IgD-negative memory B cell (primary cell): ENCODE measurements at regions not wholly inside any gene's neighbourhood (a gene's known extent, or its start where the extent isn't known, plus 50 kb on each side); places are given as distances from the start of the nearest gene placed in this dataset.

Experiments used
- H3K27ac Mint-ChIP-seq, 3 donors: one replicate each; pipeline ENCODE4 v1.8.0; 2020 to 2022; ENCODE audit warnings: mild to moderate bottlenecking in 3 of 3, mixed read lengths in 3 of 3, moderate library complexity in 1 of 3
- H3K27me3 Mint-ChIP-seq: one replicate; pipeline ENCODE4 v1.8.0; 2021; ENCODE audit warnings: mixed read lengths
- H3K36me3 Mint-ChIP-seq: one replicate; pipeline ENCODE4 v1.8.0; 2020; ENCODE audit warnings: mild to moderate bottlenecking, mixed read lengths
- H3K4me1 Mint-ChIP-seq, 3 donors: one replicate each; pipeline ENCODE4 v1.8.0; 2020 to 2022; ENCODE audit warnings: mixed read lengths in 3 of 3, mild to moderate bottlenecking in 1 of 3
- H3K4me3 Mint-ChIP-seq, 4 donors: one replicate each; pipeline ENCODE4 v1.8.0; 2020 to 2022; ENCODE audit warnings: mild to moderate bottlenecking in 4 of 4, mixed read lengths in 4 of 4, moderate library complexity in 3 of 4
- H3K9me3 Mint-ChIP-seq, 3 donors: one replicate each; pipeline ENCODE4 v1.8.0; 2020 to 2021; ENCODE audit warnings: mixed read lengths in 3 of 3, mild to moderate bottlenecking in 1 of 3

GRCh38 chr1:55586771-55587170 lies 371.6 kb upstream of the USP24 start:
- no peaks in the 10 kb centered on the region for H3K4me1 Mint-ChIP-seq
- peaks cover 0 to 4% (median 0%) of the 10 kb centered on the region in 3 donors for H3K9me3 Mint-ChIP-seq
- H3K27ac Mint-ChIP-seq: no peak overlapping the region
- no peak overlapping the region for H3K4me3 Mint-ChIP-seq
- peaks cover 7% of the 10 kb centered on the region for H3K27me3 Mint-ChIP-seq
- H3K36me3 Mint-ChIP-seq: peaks cover 1% of the 10 kb centered on the region

DNA sequence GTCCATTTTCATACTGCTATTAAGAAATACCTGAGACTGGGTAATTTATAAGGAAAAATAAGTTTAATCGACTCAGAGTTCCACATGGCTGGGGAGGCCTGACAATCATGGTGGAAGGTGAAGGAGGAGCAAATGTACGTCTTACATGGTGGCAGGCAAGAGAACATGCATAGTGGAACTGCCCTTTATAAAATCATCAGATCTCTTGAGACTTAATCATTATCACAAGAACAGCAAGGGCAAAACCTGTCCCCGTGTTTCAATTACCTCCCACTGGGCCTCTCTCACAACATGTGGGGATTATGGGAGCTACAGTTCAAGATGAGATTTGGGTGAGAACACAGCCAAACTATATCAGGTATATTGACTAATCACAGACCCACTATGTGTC lies 370.2 kb upstream of the USP24 start:
- peaks cover 1% of the 10 kb centered on the region for H3K36me3 Mint-ChIP-seq
- peaks cover 7% of the 10 kb centered on the region for H3K27me3 Mint-ChIP-seq
- H3K27ac Mint-ChIP-seq: no peak overlapping the region
- H3K9me3 Mint-ChIP-seq: peaks cover 0 to 4% (median 0%) of the 10 kb centered on the region in 3 donors
- H3K4me1 Mint-ChIP-seq: no peaks in the 10 kb centered on the region
- H3K4me3 Mint-ChIP-seq: no peak overlapping the region

DNA sequence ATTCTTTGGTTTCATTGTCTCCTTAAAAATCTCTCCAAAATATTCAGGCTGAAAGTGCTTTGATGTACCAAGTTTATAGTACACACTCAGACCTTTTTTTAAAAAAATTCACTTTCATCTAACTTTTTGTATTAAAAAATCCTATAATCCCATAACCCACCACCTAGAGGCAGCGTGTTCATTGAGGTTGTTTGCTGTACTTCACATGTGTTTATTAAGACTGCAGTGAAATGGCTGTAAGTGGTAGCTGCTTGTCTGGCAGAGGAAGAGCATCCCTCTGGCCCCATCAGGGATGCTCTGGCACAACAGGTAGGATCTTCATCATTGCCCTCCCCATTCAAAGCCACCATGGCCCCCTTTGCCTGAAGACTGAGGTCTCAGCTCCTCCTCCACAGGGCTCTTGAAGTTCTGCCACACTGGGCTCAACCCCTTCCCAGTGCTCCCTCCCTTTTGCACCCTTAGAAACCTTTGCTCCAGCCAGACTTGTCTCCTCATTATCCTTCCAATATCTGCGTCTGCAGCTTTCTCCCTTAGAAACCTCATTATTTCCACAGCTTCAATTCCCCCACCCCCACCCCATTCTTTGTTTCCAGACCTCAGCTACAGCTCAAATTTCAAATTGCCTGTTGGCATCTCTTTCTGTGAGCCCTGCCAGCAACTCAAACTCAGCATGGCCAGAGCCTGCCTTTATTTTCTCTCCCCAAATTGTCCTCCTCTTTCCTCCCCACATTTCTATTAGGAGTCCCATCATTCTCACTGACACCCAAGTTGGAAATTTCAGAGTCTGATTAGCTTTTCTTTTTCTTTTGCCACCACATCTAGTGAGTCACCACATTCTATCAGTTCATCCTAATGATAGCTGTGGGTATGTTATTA lies 369.6 kb upstream of the USP24 start:
- H3K36me3 Mint-ChIP-seq: peaks cover 1% of the 10 kb centered on the region
- no peak overlapping the region for H3K27ac Mint-ChIP-seq
- H3K4me1 Mint-ChIP-seq: no peaks in the 10 kb centered on the region
- peaks cover 7% of the 10 kb centered on the region for H3K27me3 Mint-ChIP-seq
- H3K4me3 Mint-ChIP-seq: no peak overlapping the region
- peaks cover 0 to 4% (median 0%) of the 10 kb centered on the region in 3 donors for H3K9me3 Mint-ChIP-seq

DNA sequence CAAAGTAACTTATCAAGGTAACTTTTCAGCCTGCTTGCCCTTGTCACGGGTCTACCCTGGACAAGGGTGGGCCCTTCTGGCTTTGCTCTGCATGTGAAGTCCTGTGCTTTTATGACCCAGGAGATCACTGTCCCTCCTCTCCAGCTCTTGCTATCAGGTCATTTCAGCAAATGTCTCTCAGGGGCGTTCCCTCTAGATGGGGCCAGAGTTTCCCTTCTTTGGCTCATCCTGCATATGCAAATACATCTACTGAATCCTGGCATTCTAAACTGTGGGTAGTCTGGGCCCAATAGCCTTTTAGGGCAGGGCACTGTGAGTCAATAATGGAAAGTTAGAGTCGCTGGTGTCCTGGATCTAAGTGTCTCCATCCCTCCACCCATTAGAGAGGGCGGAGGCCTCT lies 366.9 kb upstream of the USP24 start:
- Mint-ChIP-seq H3K36me3 (peaks cover 1% of the 10 kb centered on the region), H3K9me3 (peaks cover 0 to 4% (median 0%) of the 10 kb centered on the region in 3 donors), H3K4me3 (no peak overlapping the region)

DNA sequence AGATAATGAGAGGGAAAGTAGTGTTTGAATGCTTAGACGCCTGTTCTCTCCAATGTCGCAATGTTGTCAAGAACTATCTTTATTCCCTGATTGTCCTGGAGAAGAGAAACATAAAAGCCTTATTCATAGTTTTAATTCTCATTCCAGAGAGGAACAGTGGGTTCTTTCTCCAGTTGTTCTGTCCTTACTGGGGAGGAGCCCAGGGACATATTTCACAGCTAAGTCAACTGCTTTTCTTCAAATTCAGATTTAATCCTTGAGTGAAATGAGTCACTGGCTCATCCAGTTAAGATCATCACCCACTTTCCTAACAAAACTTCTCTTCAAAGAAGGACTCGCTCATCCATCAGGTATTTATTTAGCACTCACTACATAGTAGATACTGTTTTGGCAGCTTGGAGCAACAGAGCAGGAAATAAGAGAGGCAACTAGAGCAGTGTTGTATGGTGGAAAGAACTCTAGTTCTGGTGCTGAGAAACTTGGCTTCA lies 365.7 kb upstream of the USP24 start:
- peaks cover 3% of the 10 kb centered on the region for H3K36me3 Mint-ChIP-seq
- H3K9me3 Mint-ChIP-seq: peaks cover 0 to 4% (median 0%) of the 10 kb centered on the region in 3 donors
- no peak overlapping the region for H3K4me3 Mint-ChIP-seq
- H3K27ac Mint-ChIP-seq: no peak overlapping the region
- peaks cover 6% of the 10 kb centered on the region for H3K27me3 Mint-ChIP-seq
- H3K4me1 Mint-ChIP-seq: no peaks in the 10 kb centered on the region

More for the DNA sequence above, 366.9 kb upstream of the USP24 start:
- peaks cover 8% of the 10 kb centered on the region for H3K27me3 Mint-ChIP-seq
- no peaks in the 10 kb centered on the region for H3K4me1 Mint-ChIP-seq
- peak overlapping the region in 1 of 3 donors; percentile 37 for H3K27ac Mint-ChIP-seq

DNA sequence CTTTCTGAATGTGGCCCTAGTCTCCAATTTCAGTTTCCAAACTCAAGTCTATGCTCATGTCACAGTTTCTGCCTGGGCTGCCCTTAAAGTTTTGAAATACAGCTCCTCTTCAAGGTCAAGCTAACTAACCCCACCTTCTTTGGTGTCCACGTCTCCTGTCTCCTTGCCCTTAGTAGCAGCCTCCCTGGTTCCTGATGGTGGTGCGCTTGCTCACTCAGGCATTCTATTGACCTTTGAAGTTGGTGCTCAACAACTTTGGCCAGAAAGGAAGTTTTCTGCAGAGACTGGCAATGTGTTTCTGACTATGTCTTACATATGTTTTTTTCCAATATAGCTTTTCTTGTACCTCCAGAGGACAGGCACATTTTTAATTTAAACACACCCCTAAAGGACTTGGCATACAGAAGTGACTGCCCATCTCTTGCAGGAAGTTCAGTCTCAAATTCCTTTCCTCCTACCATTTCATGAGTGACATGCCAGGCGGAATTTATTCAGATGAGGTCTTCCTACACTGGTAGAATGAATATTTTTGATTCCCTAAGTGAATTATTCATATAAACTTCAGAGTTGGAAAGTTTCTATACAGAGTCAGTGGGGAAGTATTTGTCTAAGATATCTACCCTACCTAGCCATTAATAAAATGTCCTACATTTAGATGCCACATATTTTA lies 364.3 kb upstream of the USP24 start:
- Mint-ChIP-seq H3K4me3 (no peak overlapping the region), H3K27ac (no peak overlapping the region), H3K9me3 (no peaks in the 10 kb centered on the region), H3K36me3 (peaks cover 3% of the 10 kb centered on the region), H3K27me3 (peaks cover 6% of the 10 kb centered on the region), H3K4me1 (no peaks in the 10 kb centered on the region)

- Mint-ChIP-seq H3K9me3 (no peaks in the 10 kb centered on the region), H3K4me1 (no peaks in the 10 kb centered on the region), H3K36me3 (peaks cover 3% of the 10 kb centered on the region), H3K4me3 (no peak overlapping the region), H3K27ac (no peak overlapping the region), H3K27me3 (peaks cover 6% of the 10 kb centered on the region)
These were observed 363.5 kb upstream of the USP24 start for GRCh38 chr1:55578646-55579045.

DNA sequence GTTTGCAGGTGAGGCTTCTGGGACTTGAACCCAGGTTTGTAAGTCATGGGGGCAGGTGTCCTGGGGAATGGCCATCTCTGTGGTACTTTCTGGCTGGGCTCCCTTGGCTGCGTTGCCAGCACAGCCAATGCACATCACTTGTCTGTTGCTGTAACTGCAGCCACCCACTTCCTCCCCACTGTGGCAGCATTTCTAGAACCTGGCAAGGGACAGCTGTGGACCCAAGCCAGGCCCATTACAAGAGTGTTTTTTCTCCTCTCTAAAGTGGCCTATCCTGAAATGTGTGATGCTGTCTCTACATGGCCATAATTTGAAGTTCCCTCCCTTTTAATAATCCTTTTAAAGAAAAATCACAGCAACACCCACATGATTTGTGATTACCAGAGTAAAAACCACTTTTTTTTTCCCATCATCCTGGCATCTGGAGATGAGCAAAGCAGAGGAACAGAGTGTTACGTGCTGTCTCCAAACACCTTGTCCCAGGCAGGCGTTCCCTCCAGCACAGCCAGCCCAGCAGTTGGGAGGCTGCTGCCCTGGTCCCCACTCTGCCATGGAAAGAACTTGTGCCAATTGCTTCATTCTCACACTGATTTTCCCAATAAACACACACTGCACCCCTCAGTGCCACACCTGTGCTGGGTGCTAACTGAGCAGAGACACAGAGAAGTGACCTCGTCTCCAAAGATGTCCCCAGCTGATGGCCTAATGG lies 360.6 kb upstream of the USP24 start:
- Mint-ChIP-seq H3K27ac (no peak overlapping the region), H3K4me1 (no peaks in the 10 kb centered on the region), H3K36me3 (peaks cover 2% of the 10 kb centered on the region), H3K27me3 (peaks cover 8% of the 10 kb centered on the region), H3K4me3 (peak overlapping the region in 2 of 4 donors; percentile 31 to 68), H3K9me3 (no peaks in the 10 kb centered on the region)

- H3K27ac Mint-ChIP-seq: no peak overlapping the region
- peaks cover 9% of the 10 kb centered on the region for H3K27me3 Mint-ChIP-seq
- H3K4me1 Mint-ChIP-seq: no peaks in the 10 kb centered on the region
- H3K9me3 Mint-ChIP-seq: no peaks in the 10 kb centered on the region
- peaks cover 2% of the 10 kb centered on the region for H3K36me3 Mint-ChIP-seq
- no peak overlapping the region for H3K4me3 Mint-ChIP-seq
These were observed 359.6 kb upstream of the USP24 start for GRCh38 chr1:55574691-55575225.

DNA sequence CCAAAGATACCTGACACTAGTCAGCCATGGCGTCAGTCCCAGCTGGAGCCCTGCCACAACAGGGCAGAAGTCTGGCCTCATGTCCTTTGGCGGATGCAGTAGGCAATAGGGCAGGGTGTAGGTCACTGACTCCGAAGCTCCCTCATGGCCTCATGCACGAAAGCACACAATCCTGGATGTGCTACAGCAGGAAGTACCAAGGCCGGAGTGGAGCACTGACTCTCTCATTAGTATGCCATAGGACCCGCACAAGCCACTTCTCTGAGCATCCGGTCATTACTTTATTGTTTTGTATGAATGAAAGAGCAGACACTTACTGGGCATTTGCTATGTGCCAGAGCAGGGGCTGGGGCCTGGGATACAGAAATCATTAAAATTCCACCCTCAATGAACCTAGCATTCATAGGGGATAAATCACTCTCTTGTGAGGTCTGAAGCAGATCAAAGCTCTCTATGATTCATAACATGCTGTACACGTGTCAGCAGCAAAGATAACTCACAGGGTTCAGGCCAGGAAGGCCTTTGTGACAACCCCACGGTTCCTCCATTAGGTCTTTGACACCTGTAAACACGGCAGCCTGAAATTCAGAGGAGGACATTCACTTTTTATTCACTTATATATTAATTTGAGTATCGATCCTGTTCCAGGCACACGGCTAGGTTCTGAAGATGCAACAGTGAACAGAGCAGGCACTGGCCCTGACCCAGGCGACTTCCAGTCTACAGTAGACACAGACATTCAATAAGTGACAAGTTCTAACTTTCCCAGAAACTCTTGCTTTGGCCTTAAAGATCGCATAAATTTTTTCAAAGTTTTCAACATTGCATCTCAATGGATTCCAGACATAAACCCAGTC lies 357.9 kb upstream of the USP24 start:
- peaks cover 2% of the 10 kb centered on the region for H3K36me3 Mint-ChIP-seq
- no peak overlapping the region for H3K27ac Mint-ChIP-seq
- peaks cover 0 to 4% (median 0%) of the 10 kb centered on the region in 3 donors for H3K9me3 Mint-ChIP-seq
- no peaks in the 10 kb centered on the region for H3K4me1 Mint-ChIP-seq
- peaks cover 13% of the 10 kb centered on the region for H3K27me3 Mint-ChIP-seq
- H3K4me3 Mint-ChIP-seq: no peak overlapping the region

DNA sequence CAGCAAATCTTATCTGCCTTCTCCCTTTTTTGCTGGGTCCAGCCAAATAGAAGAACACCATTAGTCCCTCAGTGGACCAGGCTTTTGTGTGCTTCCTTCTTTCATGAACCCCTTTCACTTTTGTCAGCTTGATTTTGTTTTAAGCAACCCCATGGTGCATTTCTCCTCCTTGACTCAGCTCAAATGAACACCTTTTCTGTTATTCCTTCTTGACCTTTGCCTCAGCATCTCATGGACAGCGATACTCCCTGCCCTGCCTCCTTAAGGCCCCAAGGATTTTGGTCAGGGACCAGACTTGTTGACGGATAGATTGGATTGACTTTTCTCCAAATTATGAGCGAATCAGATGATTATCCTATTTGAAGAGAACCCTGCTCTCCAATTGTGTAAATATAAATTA lies 356.6 kb upstream of the USP24 start:
- H3K4me3 Mint-ChIP-seq: no peak overlapping the region
- no peaks in the 10 kb centered on the region for H3K4me1 Mint-ChIP-seq
- peaks cover 13% of the 10 kb centered on the region for H3K27me3 Mint-ChIP-seq
- peaks cover under 1% of the 10 kb centered on the region for H3K36me3 Mint-ChIP-seq
- H3K27ac Mint-ChIP-seq: no peak overlapping the region
- peaks cover 0 to 4% (median 0%) of the 10 kb centered on the region in 3 donors for H3K9me3 Mint-ChIP-seq

DNA sequence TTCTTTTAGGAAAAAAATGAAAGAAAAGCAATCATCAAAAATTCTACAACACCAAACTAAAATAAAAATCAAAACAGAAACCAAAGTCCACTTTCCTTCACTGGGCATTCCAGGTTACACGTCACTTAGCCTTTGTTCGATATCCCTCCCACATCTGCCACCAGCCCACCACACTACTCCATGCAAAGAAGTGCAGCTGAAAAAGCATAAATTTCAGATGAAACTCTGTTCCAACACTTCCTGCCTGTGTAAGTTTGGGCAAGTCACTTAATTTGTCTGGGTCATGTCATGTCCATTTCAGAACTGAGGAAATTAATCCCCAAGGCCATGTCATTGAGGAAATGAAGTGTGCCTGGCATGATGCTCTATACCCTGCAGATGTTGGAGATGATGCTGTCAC lies 354.3 kb upstream of the USP24 start:
- Mint-ChIP-seq H3K4me1 (no peaks in the 10 kb centered on the region), H3K27me3 (peaks cover 11% of the 10 kb centered on the region), H3K36me3 (no peaks in the 10 kb centered on the region), H3K27ac (no peak overlapping the region), H3K4me3 (no peak overlapping the region), H3K9me3 (peaks cover 0 to 4% (median 0%) of the 10 kb centered on the region in 3 donors)

DNA sequence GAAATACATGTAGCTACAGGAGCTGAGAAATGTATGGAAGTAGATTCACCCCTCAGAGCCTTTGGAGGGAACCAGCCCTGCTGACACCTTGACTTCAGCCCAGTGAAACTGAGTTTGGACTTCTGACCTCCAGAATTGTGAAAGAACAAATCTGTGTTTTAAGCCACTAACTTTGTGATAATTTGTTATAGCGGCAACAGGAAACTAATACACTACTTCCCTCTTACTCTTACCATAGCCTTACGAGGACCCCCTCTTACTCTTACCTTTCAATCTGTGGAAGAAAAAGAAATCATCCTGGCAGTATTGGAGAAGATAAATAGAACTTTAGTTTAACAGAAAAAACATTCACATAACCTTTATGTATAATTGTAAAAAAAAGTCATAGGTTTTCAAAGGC lies 353.6 kb upstream of the USP24 start:
- H3K4me3 Mint-ChIP-seq: no peak overlapping the region
- peaks cover 0 to 4% (median 0%) of the 10 kb centered on the region in 3 donors for H3K9me3 Mint-ChIP-seq
- H3K27me3 Mint-ChIP-seq: peaks cover 11% of the 10 kb centered on the region
- H3K4me1 Mint-ChIP-seq: no peaks in the 10 kb centered on the region
- no peak overlapping the region for H3K27ac Mint-ChIP-seq
- no peaks in the 10 kb centered on the region for H3K36me3 Mint-ChIP-seq

GRCh38 chr1:55560266-55560665 lies 345.1 kb upstream of the USP24 start:
- Mint-ChIP-seq H3K36me3 (no peaks in the 10 kb centered on the region), H3K27ac (no peak overlapping the region), H3K9me3 (no peaks in the 10 kb centered on the region), H3K4me3 (no peak overlapping the region), H3K4me1 (no peaks in the 10 kb centered on the region), H3K27me3 (peaks cover 3% of the 10 kb centered on the region)
